DMS153 (cell line): ENCODE measurements at regions not wholly inside any gene's neighbourhood (a gene's known extent, or its start where the extent isn't known, plus 50 kb on each side); places are given as distances from the start of the nearest gene placed in this dataset.

ENCODE experiments used
- DNase-seq: peaks from one replicate; lab custom pipeline; 2025; lab: John Stamatoyannopoulos, UW

- DNase-seq: no peak
Observed at GRCh38 chr5:88144219-88145001, 124.2 kb downstream of the TMEM161B start.

GRCh38 chr5:88143693-88144218 lies 124.9 kb downstream of the TMEM161B start:
- DNase-seq: no peak

- DNase-seq: no peak
Observed at GRCh38 chr5:88142886-88143692, 125.6 kb downstream of the TMEM161B start.

DNA sequence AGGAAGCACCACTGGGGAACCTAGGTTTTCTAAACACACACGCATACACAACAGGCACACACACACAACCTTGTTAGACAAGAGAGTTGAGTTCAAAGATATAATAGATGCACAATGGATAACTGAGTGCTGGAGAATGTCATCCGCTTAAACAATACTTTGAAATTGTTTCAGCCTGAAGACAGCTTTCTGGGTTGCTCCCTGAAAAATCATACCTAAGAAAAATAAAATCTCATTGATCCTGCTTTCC lies 126.1 kb downstream of the TMEM161B start:
- no peak for DNase-seq

GRCh38 chr5:88140856-88141752 lies 127.5 kb downstream of the TMEM161B start:
- DNase-seq: peak; percentile 90

DNA sequence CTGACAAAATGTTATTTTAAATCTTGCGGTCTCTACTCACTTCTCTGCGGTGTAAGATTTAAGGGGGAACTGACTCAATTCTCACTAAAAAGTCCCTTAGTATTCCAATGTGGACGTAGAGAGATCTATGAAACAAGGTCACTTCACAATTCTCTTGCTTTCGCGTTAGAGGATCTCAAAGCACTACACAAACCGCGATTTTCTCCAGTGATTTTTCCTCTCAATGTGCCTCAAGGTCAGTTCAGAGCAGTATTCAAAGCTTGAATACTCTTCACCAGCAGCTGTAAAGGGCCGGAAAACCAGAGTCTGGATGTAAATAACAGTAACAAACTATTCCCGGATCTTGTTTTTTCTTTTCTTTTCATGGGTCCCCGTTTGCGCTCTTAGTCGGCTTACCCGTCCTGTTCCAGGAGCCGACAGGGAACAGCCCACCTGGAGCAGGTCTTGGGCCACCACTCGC lies 128.2 kb downstream of the TMEM161B start:
- no peak for DNase-seq

DNA sequence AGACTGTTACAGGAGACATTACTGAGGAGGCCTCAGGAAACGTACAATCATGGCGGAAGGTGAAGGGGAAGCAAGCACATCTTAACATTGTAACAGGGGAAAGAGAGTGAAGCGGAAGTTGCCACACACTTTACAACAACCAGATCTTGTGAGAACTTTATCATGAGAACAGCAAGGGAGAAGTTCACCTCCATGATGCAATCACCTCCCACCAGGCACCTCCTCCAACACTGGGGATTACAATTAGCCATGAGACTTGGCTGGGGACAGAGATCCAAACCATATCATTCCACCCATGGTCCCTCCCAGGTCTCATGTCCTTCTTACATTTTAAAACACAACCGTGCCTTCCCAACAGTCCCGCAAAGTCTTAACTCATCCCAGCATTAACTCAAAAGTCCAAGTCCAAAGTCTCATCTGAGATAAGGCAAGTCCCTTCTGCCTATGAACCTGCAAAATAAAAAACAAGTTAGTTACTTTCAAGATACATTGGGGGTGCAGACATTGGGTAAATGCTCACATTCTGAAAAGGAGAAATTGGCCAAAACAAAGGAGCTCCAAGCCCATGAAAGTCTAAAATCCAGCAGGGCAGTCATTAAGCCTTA lies 138.3 kb downstream of the TMEM161B start:
- no peak for DNase-seq

- no peak for DNase-seq
Observed at GRCh38 chr5:88128813-88129212, 139.8 kb downstream of the TMEM161B start.

- DNase-seq: no peak
Observed at GRCh38 chr5:88119535-88120125, 149.0 kb downstream of the TMEM161B start.

DNA sequence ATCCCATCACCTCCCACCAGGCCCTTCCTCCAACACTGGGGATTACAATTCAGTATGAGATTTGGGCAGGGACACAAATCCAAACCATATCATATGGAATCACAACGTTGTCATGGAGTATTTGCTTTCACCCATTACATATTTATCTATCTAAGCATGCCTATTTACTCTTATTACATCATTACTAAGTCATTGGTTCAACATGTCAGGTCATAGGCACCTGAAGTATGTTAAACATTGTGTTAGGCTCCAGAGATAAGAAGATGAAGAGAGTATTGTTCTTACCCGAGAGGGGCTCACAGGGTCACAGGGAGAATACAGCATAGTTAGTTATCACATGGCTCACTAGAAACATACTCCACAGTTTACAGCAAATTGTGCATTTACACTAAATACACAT lies 150.5 kb downstream of the TMEM161B start:
- no peak for DNase-seq

GRCh38 chr5:88117546-88117945 lies 151.1 kb downstream of the TMEM161B start:
- DNase-seq: no peak

GRCh38 chr5:88116396-88116795 lies 152.2 kb downstream of the TMEM161B start:
- DNase-seq: no peak

- DNase-seq: no peak
Observed at GRCh38 chr5:88115211-88115610, 153.4 kb downstream of the TMEM161B start.

DNA sequence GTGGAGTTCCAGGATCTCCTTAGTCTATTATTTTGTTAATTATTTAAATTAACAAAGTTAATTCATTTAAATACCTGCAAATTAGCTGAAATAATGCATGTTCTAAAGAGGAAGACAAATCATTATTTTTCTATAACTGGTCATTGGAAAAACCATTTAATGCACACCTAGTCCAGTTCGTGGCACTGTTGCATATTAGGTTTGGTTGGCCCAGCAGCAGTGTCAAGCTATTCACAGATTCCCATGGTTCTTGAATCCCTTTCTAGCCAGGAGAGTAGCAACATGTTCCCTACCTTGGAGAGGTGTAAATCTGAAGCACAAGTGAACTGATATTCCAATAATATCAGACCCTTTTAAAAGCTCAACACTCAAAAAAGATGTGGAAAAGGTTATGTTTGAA lies 155.2 kb downstream of the TMEM161B start:
- DNase-seq: no peak

GRCh38 chr5:88109818-88110217 lies 158.8 kb downstream of the TMEM161B start:
- no peak for DNase-seq

DNA sequence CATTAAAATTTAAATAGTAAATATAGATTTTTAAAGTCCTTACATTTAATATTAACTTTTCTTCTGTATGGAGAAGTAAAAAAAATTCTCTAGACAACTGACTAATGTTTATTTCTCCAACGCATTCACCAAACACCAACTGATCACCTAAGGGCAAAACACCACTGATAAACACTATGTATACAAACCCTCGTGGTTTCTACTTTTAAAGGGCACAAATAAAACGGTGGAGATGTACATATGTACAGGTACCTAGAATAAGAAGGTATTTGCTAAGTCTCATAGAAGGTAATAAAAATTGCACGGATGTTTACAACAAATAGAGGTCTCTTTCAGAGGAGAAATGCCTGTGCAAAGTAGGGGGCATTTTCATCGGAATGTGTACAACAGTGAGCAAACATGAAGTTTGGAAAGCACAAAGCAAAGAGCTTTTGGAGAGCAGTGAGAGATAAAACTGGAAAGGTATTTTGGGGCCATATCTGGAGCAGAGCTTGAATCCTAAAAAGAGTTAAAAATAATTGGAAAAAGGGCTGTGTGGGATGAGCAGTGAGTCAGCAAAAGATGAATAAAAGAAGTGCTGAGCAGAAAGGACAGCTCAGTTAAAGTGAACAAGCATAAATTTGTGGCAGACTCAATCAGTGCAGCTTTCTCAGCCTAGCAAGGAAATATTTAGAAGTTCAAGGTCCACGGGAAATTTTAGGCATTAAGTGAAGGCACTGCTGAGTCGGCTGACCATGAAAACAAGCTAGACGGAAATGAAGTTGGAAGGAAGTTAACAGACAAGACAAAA lies 160.0 kb downstream of the TMEM161B start:
- no peak for DNase-seq

DNA sequence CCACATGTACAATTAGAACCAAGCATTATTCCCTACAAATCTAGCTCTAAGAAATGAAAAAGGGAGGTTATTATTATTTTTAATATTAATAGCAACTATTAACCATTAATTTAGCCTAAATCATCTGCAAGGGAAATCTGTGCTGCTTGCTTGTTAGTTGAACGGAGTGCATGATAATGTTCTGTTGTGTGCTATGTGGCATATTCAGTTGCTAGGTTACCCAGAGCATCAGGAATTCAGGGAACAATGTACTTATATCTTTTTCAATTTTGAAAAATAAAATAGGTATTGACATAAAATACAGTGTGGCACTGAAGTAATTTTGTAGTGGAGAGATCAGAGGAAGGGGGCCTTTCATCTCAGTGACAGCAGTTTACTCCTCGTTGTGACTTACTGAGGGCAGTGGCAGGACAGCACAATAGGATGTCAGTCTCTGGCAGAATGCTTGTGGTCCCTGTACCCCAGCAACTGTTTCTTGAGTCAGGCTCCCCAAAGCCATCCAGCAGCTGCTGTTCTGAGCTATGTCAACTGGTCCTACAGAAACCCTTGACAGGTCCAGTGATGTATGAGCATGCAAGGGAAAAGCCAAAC lies 173.6 kb downstream of the TMEM161B start:
- no peak for DNase-seq

GRCh38 chr5:88094403-88094802 lies 174.2 kb downstream of the TMEM161B start:
- DNase-seq: no peak

DNA sequence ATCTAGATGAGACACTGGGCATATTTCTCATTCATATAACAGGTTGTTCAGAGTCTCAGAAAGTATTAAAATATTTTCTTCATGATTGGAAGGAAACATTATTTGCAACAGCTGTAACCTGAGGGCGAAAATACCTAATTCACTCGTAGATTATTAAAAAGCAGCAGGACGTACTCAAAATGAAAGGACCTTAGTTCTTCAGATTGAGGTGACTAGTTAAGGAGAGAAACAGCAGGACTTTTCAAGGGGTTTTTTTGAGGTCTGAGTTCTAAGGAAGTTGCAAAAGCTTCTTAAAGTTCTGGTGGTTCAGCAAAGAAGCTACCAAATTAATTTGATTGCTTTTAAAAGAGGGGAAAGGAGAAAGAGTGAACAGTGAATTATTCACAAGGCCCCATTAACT lies 174.9 kb downstream of the TMEM161B start:
- no peak for DNase-seq

- DNase-seq: no peak
Observed at GRCh38 chr5:88092958-88093605, 175.6 kb downstream of the TMEM161B start.
